ENCODE measurements at regions not wholly inside any gene's neighbourhood (a gene's known extent, or its start where the extent isn't known, plus 50 kb on each side); places are given as distances from the start of the nearest gene placed in this dataset.
A peak's percentile ranks its signal among the peaks of the same experiment; 100 is the strongest.

- TF ChIP-seq, protein P1, sequence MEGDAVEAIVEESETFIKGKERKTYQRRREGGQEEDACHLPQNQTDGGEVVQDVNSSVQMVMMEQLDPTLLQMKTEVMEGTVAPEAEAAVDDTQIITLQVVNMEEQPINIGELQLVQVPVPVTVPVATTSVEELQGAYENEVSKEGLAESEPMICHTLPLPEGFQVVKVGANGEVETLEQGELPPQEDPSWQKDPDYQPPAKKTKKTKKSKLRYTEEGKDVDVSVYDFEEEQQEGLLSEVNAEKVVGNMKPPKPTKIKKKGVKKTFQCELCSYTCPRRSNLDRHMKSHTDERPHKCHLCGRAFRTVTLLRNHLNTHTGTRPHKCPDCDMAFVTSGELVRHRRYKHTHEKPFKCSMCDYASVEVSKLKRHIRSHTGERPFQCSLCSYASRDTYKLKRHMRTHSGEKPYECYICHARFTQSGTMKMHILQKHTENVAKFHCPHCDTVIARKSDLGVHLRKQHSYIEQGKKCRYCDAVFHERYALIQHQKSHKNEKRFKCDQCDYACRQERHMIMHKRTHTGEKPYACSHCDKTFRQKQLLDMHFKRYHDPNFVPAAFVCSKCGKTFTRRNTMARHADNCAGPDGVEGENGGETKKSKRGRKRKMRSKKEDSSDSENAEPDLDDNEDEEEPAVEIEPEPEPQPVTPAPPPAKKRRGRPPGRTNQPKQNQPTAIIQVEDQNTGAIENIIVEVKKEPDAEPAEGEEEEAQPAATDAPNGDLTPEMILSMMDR (IDR thresholded peaks at IDR 0.05; ENCODE audit: borderline replicate concordance) = no peak
- no peaks in the 10 kb centered on the region for H3K4me1 ChIP-seq
- H3K36me3 ChIP-seq = no peaks in the 10 kb centered on the region
- no peaks in the 10 kb centered on the region for H3K27me3 ChIP-seq (ENCODE audit: low read depth)
- no peak for DNase-seq
- H3K27ac ChIP-seq (replicated peaks) = no peak overlapping the region
- intact Hi-C loops (cut with micrococcal nuclease) = no loop called here
- no peaks in the 10 kb centered on the region for H3K9me3 ChIP-seq (replicated peaks)
- H3K4me3 ChIP-seq = no peak overlapping the region
Measured at GRCh38 chr13:89496478-89496877, 1825.3 kb downstream of the SLITRK5 start.

- no peak overlapping the region for H3K4me3 ChIP-seq
- DNase-seq = no peak
- H3K4me1 ChIP-seq = no peaks in the 10 kb centered on the region
- TF ChIP-seq, protein P1 (IDR thresholded peaks at IDR 0.05; ENCODE audit: borderline replicate concordance) = no peak
- no peaks in the 10 kb centered on the region for H3K36me3 ChIP-seq
- intact Hi-C loops (cut with micrococcal nuclease) = no loop called here
- no peaks in the 10 kb centered on the region for H3K9me3 ChIP-seq (replicated peaks)
- no peak overlapping the region for H3K27ac ChIP-seq (replicated peaks)
- no peaks in the 10 kb centered on the region for H3K27me3 ChIP-seq (ENCODE audit: low read depth)
Measured at GRCh38 chr13:89497658-89498057, 1826.5 kb downstream of the SLITRK5 start.

GRCh38 chr13:89502286-89502685 lies 1831.1 kb downstream of the SLITRK5 start:
- H3K27ac ChIP-seq (replicated peaks) = no peak overlapping the region

GRCh38 chr13:89514534-89515312 lies 1832.8 kb upstream of the MIR17HG start:
- no peaks in the 10 kb centered on the region for H3K27me3 ChIP-seq (ENCODE audit: low read depth)
- DNase-seq = no peak
- no peaks in the 10 kb centered on the region for H3K36me3 ChIP-seq
- no peak overlapping the region for H3K4me3 ChIP-seq
- H3K4me1 ChIP-seq = peaks cover 12% of the 10 kb centered on the region
- peaks cover 11% of the 10 kb centered on the region for H3K9me3 ChIP-seq (replicated peaks)
- intact Hi-C loops (cut with micrococcal nuclease) = no loop called here
- TF ChIP-seq, protein P1 (IDR thresholded peaks at IDR 0.05; ENCODE audit: borderline replicate concordance) = no peak
- H3K27ac ChIP-seq (replicated peaks) = peak overlapping the region; percentile 61

More at GRCh38 chr13:89502286-89502685, 1831.1 kb downstream of the SLITRK5 start:
- TF ChIP-seq, protein P1 (IDR thresholded peaks at IDR 0.05; ENCODE audit: borderline replicate concordance) = no peak
- DNase-seq = no peak
- Histone ChIP-seq H3K4me1 (no peaks in the 10 kb centered on the region), H3K36me3 (no peaks in the 10 kb centered on the region), H3K4me3 (no peak overlapping the region), H3K27me3 (ENCODE audit: low read depth) (no peaks in the 10 kb centered on the region), H3K9me3 (replicated peaks) (no peaks in the 10 kb centered on the region)
- intact Hi-C loops (cut with micrococcal nuclease) = no loop called here

- Histone ChIP-seq H3K36me3 (no peaks in the 10 kb centered on the region), H3K4me3 (no peak overlapping the region), H3K9me3 (replicated peaks) (peaks cover 11% of the 10 kb centered on the region), H3K27ac (replicated peaks) (no peak overlapping the region), H3K4me1 (peaks cover 12% of the 10 kb centered on the region), H3K27me3 (ENCODE audit: low read depth) (no peaks in the 10 kb centered on the region)
- TF ChIP-seq, protein P1 (IDR thresholded peaks at IDR 0.05; ENCODE audit: borderline replicate concordance) = no peak
- DNase-seq = no peak
- intact Hi-C loops (cut with micrococcal nuclease) = no loop called here
Measured at GRCh38 chr13:89515948-89516347, 1831.5 kb upstream of the MIR17HG start.

All from left ventricle myocardium inferior (tissue), 1 donor.